Loucy (cell line): ENCODE measurements at regions not wholly inside any gene's neighbourhood (a gene's known extent, or its start where the extent isn't known, plus 50 kb on each side); places are given as distances from the start of the nearest gene placed in this dataset.

Experiments
- EZH2phosphoT487 ChIP-seq: fragments of 200-600 bp; IDR thresholded peaks from 2 replicates; pipeline ENCODE4 v1.6.1; 2018; ENCODE audit warnings: antibody characterized with exemption, mild to moderate bottlenecking, moderate library complexity, borderline replicate concordance
- TF ChIP-seq, protein P1 (sequence below): fragments of 200-600 bp; sonication (generic); conservative IDR thresholded peaks from 2 replicates; pipeline ENCODE4 v1.5.1; 2014; ENCODE audit warnings: mild to moderate bottlenecking, antibody characterized with exemption, low read length

DNA sequence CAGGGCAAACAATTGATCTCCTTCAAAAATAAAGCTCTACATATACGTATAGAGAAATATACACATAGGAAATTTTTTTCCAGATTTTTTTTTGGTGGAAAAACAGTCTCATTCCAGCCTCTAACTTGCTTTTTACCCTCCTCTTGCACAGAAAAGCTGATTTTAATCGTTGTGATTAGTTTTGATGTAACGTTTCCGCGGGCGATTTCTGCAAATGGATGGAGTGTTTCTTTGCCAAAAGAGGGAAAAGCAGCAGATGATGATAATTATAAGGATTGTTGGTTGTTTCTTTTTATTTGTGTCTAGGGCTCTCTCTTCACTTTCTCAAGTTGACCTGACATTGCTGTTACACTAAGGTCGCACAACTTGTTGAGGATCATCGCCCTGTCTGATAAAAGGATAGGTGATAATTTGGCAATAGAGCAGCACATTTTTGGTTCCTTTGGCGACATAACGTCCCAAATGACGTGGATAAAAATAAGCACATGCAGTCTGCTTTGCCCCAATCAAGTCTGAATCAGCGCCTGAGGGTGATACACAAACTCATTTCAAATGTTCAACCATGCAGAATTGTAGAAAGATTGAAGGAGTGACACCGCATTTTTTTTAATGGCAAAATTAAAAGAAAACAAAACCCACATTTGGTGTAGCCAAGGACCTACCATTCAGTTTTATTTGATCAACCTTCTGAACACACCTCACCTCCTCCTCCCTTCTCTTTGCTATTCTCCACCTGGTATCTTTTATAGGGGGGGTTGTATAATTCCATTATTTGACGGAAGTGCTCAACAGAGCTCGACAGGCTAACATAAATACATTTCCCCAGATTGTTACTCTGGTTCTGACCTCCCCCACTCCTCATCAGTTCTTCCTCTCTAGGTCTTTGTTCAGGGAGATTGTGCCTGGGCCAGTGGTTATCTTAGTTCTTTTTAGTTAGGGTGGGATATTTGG lies 109.6 kb upstream of the KCTD1 start:
- TF ChIP-seq, protein P1, sequence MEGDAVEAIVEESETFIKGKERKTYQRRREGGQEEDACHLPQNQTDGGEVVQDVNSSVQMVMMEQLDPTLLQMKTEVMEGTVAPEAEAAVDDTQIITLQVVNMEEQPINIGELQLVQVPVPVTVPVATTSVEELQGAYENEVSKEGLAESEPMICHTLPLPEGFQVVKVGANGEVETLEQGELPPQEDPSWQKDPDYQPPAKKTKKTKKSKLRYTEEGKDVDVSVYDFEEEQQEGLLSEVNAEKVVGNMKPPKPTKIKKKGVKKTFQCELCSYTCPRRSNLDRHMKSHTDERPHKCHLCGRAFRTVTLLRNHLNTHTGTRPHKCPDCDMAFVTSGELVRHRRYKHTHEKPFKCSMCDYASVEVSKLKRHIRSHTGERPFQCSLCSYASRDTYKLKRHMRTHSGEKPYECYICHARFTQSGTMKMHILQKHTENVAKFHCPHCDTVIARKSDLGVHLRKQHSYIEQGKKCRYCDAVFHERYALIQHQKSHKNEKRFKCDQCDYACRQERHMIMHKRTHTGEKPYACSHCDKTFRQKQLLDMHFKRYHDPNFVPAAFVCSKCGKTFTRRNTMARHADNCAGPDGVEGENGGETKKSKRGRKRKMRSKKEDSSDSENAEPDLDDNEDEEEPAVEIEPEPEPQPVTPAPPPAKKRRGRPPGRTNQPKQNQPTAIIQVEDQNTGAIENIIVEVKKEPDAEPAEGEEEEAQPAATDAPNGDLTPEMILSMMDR = no peak
- no peak for TF ChIP-seq EZH2phosphoT487
